T-helper 1 cell treated with Interleukin-12 subunit alpha and Interleukin-12 subunit beta and Interleukin-4 antibody, amounts not matched to agents 30 ng/mL and 1 ng/mL, for 36 hours (primary cell): ENCODE measurements at regions not wholly inside any gene's neighbourhood (a gene's known extent, or its start where the extent isn't known, plus 50 kb on each side); places are given as distances from the start of the nearest gene placed in this dataset.

Source experiments
- intact Hi-C: fragments of 100-400 bp; cut with micrococcal nuclease; formaldehyde crosslinking; loops from one replicate; pipeline ENCODE4 v1.15.1; 2024

- intact Hi-C loops = no loop called here
These were observed 170.9 kb upstream of the BMP4 start for GRCh38 chr14:54127526-54127925.

GRCh38 chr14:54129850-54130640 is 173.4 kb upstream of the BMP4 start:
- intact Hi-C loops = no loop called here

GRCh38 chr14:54132496-54132895 is 175.9 kb upstream of the BMP4 start:
- intact Hi-C loops = no loop called here

DNA sequence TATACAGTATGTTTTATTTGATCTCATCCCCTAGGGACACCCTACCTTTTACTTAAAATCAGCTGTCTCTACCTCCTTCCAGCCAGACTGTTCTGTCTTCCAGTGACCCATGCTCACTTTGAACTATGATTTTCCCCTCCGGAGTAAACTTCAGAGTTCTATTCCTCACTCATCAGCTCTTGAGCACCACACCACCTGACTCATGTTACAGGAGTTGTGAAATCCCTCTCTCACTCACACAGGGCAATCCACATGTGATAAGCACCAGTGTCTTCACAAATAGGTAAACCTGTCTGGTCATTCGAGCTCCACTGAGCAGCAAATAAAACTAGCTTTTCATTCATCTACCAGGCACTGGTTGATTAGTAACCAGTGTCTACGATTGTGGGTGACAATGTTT is 177.3 kb upstream of the BMP4 start:
- intact Hi-C loops = no loop called here

DNA sequence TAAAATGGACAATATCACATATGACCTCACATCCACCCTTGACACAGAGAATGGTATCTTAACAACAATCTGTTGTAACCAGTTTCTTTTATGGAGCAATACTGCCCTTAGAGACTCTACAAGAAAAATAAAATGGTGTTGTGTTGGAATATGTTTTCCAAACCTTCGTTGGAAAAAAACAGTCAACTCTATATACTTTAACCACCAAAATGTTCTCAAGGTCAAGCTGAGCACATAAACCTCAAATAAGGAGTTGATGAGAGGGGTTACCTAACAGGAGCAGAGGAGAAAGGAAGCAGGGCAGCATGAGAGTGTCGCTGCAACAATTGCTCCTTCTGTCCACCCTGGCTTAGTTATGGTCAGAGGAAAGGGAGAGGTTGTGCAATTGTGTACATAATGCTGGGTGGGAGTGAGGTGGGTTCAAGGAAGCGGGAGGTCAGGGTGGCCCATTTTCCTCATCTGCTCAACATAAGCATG is 179.2 kb upstream of the BMP4 start:
- intact Hi-C loops = no loop called here

DNA sequence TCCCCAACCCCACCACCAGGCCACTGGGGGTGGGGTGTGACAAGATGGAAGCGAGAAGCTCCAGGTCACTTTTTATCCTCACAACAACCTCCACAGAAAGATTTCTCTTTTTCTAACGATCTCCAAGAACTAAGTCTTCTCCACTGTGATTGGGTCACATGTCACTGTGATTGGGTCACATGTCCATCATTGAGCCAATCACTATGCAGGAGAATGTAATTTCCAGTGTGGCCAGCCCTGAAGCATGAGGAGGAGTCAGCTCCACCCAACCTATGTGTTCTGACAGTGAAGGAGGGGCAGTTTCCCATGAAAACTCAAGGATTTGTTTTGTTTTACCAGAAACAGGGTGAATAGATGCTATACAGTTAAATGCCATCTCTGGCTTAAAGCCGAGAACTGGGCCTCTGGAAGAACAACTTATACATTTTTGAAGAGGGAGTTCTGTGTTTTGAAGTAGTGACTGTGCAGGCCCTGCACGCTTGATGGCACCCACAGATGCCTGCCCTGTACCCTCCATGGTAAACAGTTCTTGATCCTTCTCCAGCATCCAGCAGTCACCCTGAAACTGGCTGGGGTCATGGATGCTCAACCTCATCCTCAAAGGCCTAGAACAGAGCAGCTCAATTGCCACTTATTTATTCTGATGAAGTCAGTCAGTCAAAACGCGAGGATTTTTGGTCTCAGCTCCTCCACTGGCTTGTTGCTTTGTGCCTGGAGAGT is 180.4 kb upstream of the BMP4 start:
- intact Hi-C loops = no loop called here

- intact Hi-C loops = no loop called here
These were observed 181.0 kb upstream of the BMP4 start for GRCh38 chr14:54137614-54137961.

GRCh38 chr14:54138024-54138353 is 181.4 kb upstream of the BMP4 start:
- intact Hi-C loops = no loop called here

DNA sequence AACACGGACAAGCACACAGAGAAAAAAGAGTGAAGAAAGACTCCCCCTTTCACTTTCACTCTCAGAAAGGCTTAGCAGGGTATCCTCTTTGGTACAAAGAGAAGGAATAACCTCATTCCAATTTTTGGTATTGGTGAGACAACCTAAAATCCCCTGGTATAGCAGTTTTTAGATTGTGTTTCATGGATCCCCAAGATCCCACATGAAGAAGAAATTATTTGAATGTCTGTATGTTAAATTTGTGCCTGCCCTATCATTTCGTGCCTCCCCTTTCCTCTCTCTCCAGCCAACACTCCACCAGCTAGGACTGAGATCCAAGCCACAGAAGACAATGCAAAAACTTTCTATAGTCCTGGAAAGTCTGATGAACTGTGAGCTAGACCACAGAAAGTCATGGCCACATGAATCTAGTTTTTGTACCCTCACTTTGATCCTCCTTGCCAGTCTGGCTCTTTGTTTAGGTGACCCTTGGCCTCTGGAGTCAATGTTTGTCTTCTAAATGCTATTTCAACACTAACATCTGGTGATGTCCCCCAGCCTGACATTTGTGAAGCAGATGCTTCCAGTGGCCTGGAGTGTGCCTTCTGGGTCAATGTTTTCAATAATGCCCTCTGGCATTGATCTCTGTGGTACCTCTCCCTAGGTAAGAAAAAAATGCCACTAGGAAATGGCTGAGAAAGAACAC is 181.9 kb upstream of the BMP4 start:
- intact Hi-C loops = no loop called here

- intact Hi-C loops = no loop called here
These were observed 183.9 kb upstream of the BMP4 start for GRCh38 chr14:54140551-54140950.

DNA sequence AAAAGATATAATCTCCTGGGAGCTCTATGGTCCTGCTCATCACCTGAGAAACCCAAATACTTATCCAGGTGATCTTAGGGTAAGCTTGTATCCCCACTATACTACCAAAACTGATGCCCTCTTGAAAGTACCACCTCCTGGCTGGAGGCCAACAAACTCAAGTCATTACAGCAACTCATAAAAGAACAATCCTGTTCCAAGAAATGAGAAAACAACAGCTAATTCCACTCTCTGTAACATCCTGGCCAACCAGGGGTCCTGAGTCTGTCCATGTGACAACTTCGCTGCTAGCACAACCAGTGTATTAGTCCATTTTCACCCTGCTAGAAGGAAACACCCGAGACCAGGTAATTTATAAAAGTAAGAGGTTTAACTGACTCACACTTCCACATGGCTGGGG is 190.0 kb upstream of the BMP4 start:
- intact Hi-C loops = no loop called here

GRCh38 chr14:54147282-54147681 is 190.7 kb upstream of the BMP4 start:
- intact Hi-C loops = no loop called here

DNA sequence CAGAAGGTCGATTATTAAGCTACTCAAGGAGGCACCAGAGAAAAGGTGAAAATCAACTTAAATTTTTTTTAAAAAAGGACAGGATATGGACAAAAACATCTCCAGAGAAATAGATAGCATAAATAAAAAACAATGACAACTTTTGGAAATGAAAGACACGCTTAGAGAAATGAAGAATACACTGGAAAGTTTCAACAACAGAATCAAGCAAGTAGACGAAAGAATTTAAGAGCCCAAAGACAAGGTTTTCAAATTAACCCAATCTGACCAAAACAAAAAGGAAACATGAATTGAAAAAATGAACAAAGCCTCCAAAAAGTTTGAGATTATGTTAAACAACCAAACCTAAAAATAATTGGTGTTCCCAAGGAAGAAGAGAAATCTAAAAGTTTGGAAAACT is 191.1 kb upstream of the BMP4 start:
- intact Hi-C loops = no loop called here

GRCh38 chr14:54148251-54148650 is 191.6 kb upstream of the BMP4 start:
- intact Hi-C loops = no loop called here

GRCh38 chr14:54152351-54152750 is 195.7 kb upstream of the BMP4 start:
- intact Hi-C loops = no loop called here

GRCh38 chr14:54166049-54166950 is 209.7 kb upstream of the BMP4 start:
- intact Hi-C loops = no loop called here

GRCh38 chr14:54168489-54168888 is 211.9 kb upstream of the BMP4 start:
- intact Hi-C loops = no loop called here

- intact Hi-C loops = no loop called here
These were observed 212.8 kb upstream of the BMP4 start for GRCh38 chr14:54169254-54169924.

- intact Hi-C loops = no loop called here
These were observed 213.7 kb upstream of the BMP4 start for GRCh38 chr14:54170301-54170700.

DNA sequence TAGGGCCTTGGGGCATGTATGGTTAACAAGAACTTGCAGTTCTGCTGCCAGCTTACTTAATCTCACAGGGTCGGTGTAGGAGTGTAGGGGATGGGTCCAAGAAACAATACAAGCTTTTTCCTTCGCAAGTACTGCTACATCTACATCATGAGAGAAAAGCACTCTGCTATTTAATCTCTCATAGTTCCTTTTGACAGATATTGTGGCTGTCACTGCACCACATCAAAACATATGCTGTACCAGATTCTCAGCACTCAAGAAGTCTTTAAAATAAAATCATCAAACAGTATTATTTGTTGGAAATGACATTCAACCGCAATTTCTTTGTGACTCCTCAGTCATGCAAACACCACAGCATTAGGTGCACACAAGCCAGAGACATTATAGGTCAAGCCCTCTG is 215.5 kb upstream of the BMP4 start:
- intact Hi-C loops = no loop called here

DNA sequence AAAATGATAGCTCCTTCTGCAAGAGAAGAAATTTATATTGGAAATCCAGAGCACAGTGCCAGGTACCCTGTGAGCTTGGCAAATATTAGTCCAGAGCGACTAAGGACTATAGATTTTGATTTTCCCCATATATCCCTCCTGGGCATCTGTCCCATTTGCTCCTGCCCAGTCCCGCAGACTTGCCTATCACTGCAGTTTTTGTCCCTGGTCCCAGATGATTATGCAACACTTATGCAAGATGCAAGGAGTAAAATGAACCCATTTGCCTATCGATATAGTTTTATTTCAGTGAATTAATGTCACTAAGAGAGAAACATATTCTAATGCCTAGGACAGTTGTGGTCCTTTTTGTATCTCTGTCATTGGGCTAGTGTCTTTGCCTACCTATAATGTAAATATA is 215.9 kb upstream of the BMP4 start:
- intact Hi-C loops = no loop called here
